ENCODE measurements at regions not wholly inside any gene's neighbourhood (a gene's known extent, or its start where the extent isn't known, plus 50 kb on each side); places are given as distances from the start of the nearest gene placed in this dataset.

- TF ChIP-seq CTCF (conservative IDR thresholded peaks at IDR 0.05 in 1 of 2, IDR thresholded peaks at IDR 0.05 in 1 of 2; ENCODE audit: extremely low read depth in 1 of 2, insufficient read depth in 1 of 2, low read depth in 1 of 2, low read length in 2 of 2) = no peak
- TF ChIP-seq EZH2 (IDR thresholded peaks at IDR 0.05; ENCODE audit: borderline replicate concordance, low read length) = no peak
These were observed 378.1 kb upstream of the TMPO start for GRCh38 chr12:98137278-98137677.
